GM21786 (cell line): ENCODE measurements at regions not wholly inside any gene's neighbourhood (a gene's known extent, or its start where the extent isn't known, plus 50 kb on each side); places are given as distances from the start of the nearest gene placed in this dataset.

ENCODE experiments used
- ATAC-seq: cut with Tn5 transposase; IDR thresholded peaks from one replicate; pipeline ENCODE4 v1.9.1; 2021; ENCODE audit not compliant: unreplicated experiment

DNA sequence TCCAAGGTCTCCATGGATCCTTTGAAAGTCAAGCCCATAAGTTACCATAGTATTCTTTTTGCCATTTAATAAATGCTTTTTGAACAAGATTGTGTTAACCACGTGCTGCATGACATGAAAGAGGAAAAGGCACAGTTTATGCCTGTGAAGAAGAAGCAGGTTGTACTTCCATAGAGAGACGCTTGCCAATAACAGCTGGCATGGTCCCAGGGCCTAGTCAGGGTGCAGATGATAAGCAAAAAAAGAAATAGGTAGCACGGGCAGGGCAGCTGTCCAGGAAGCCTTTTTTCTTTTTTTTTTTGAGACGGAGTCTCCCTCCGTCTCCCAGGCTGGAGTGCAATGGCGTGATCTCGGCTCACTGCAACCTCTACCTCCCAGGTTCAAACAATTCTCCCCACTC is 71.8 kb upstream of the CLINT1 start:
- no peak for ATAC-seq

DNA sequence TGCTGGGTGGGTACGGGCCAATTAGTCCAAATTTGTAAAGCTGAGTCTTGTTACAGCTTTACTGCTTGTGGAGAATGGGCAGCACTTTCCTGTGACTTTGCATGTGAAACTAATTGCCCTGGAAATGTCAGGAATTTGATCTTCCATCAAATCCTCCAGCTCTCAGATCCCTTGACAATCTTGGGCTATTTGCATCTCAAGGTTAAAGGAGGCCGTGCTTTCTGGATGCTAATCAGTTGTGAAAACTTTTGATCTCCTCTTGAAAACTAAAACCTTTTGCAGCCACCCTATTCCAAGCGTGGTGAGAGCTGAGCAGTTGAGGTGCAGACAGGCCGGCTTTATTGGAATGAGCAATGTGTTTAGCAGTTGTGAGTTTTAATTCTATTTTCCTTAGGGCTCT is 68.0 kb upstream of the CLINT1 start:
- ATAC-seq = no peak

DNA sequence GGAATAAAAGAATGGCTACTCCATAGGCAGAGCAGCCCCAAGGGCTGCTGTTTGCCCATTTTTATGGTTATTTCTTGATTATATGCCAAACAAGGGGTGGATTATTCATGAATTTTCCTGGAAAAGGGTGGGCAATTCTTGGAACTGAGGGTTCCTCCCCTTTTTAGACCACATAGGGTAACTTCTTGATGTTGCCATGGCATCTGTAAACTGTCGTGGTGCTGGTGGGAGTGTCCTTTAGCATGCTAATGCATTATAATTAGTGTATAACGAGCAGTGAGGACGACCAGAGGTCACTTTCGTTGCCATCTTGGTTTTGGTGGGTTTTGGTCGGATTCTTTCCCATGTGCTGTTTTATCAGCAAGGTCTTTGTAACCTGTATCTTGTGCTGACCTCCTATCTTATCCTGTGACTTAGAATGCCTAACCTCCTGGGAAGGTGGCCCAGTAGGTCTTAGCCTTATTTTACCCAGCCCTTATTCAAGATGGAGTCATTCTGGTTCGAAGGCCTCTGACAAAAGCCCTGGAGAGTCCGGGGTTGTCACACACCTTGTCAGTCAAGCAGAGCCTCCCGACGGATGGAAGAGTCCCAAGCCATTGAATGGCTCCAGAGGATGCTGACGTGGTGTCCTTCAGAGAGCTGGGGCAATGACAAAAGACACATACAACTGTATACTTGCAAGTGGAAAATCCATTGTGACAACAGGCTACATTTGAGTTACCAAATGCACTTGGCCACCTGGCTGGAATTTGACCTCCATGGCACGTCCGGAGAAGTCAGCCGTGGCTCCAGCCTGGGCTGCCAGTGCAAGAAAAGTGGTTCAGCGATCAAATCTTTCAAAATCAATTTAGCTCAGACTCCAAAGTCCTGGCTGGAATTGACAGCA is 67.1 kb upstream of the CLINT1 start:
- ATAC-seq = no peak

DNA sequence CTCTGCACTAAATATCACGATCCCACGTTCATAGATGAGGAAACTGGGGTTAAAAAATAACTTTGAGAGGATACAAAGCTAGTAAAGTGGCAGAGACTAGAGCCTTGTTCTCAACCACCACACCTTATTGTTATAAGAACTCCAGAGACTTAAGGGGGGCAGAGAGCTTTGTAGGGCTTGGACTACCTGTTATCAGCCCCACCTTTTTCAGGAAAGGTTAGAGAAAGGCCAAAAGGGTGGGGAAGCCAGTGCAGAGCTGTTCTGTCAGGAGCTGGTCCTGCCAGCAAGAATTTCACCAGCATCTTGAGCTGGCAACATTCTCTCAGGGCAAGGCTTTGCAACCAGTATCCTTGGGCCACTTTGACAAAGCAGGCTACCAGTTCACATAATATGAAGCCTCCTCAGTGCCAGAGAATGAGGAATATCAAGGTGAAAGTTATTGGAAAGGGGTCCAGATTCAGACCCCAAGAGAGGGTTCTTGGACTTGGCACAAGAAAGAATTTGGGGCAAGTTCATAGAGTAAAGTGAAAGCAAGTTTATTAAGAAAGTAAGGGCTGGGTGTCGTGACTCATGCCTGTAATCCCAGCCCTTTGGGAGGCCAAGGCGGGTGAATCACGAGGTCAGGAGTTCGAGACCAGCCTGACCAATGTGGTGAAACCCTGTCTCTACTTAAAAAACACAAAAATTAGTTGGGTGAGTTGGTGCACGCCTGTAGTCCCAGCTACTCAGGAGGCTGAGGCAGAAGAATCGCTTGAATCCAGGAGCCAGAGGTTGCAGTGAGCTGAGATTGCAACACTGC is 66.2 kb upstream of the CLINT1 start:
- ATAC-seq = no peak

DNA sequence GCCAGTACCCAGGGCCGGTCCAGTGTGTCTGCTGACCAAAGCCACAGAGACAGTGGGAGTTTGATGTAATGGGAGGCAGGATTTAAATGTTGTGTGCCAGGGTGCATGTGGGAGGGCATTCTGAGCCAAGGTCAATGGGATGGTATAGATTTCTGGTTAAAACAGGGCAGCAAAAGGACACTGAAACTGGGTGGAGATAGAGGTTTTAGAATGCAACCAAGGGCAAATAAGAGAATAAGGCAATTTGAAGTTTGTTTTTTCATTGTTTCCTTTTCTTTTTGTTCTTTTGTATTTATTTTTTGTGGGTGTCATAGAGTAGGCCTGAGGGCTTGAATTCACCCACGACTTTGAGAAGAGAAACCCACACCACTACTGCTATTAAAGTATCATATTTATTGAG is 65.5 kb upstream of the CLINT1 start:
- no peak for ATAC-seq

DNA sequence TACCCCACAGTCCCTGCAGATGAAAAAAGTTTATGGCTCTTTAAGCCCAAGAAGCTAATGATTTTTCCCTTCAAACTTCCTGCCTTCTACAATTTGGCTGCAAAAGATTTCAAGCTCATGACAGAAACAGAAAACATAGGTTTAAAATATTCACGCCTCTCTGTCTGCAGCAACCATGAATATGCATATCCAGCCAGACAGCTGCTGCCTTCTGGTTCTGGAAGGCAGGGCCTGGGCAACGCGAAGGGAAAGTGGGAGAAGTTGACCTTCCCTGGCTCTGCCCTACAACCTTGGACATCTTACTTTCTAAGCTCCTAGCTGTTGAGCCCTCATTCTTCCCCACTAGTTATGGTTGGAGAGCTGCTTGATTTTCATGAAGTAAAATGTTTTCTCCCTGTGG is 64.8 kb upstream of the CLINT1 start:
- no peak for ATAC-seq

DNA sequence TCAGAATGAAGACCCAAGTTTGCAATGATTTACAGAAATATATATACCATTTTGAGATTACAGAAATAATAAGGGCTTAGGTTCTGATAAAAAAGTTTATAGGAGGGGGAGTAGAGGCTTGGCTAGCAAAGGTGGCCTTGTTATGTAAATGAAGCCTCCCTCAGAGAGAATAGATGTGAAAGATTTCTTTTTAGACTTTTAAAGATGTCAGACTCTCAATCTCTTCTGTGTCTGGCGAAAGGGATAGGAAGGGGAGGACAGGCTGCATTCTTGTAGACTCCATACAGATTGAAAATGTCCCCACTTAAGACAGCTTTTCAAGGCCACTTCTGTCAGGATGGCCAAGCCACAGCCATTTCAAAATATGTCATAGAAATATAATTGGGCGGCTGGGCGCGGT is 63.1 kb upstream of the CLINT1 start:
- ATAC-seq = no peak

DNA sequence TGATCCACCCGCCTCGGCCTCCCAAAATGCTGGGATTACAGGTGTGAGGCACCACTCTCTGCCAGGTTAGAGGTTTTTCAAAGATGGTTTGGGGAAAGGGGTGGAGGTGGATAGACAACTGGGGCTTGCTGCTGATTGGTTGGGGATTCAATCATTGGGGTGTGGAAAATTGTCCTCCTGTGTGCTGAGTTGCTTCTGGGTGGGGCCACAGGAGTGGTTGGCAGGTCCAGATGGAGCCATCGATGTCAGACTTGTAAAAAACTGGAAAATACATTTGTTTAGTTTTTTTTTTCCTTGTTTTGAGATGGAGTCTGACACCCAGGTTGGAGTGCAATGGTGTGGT is 61.9 kb upstream of the CLINT1 start:
- no peak for ATAC-seq

DNA sequence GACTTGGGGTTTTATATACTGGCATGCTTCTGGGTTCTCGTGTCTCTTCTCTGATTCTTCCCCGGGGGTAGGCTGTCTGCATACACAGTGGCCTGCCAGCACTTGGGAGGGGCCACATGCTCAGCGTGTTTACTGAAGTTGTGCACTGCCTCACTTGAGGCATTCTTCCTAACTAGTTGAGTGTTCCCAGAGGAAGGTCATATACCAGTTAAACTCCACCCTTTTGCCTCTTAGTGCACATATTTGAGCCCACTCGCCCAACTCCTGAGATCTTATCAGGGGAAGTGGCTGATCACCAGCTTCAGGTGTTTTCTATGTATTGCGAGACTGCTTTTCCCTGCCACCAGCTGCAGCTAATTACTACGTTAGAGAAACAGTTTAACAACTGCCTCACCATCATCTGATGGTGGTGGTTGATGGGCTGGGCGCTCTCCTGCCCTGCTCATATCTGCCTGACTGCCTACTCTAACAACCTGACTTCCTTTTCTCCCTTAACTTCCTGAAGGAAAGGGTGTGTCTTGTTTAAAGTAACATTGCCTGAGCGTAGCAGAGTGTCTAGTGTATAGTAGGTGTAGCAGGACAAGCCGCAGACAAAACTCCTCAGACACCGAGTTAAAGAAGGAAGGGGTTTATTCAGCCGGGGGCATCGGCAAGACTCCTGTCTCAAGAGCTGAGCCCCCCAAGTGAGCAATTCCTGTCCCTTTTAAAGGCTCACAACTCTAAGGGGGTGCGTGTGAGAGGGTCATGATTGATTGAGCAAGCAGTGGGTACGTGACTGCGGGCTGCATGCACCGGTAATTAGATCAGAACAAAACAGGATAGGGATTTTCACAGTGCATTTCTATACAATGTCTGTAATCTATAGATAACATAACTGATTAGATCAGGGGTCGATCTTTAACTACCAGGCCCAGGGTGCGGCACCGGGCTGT is 60.1 kb upstream of the CLINT1 start:
- ATAC-seq = no peak

DNA sequence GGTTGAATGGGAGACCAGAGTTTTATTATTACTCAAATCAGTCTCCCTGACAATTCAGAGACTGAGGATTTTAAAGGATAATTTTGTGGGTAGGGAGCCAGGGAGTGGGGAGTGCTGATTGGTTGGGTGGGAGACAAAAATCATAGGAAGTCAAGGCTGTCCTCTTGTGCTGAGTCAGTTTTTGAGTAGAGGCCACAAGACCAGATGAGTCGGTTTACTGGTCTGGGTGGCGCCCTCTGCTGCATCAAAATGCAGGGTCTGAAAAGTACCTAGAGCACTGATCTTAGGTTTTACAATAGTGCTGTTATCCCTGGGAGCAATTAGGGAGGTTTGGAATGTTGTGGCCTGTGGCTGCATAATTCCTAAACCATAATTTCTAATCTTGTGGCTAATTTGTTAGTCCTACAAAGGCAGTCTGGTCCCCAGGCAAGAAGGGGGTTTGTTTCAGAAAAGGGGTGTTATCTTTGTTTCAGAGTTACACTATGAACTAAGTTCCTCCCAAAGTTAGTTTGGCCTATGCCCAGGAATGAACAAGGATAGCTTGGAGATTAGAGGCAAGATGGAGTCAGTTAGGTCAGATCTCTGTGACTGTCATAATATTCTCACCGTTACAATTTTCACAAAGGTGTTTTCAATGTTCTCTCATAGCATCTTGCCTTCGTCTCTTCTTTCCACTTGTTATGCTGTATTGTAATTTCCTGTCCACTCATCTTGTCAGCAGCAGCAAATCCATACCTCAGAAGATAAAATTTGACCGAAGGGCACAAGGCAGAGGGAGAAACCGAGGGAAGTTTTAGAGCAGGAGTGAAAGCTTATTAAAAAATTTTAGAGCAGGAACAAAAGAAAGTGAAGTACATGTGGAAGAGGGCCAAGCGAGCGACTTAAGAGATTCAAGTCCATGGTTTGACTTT is 59.2 kb upstream of the CLINT1 start:
- ATAC-seq = peak; percentile 58

DNA sequence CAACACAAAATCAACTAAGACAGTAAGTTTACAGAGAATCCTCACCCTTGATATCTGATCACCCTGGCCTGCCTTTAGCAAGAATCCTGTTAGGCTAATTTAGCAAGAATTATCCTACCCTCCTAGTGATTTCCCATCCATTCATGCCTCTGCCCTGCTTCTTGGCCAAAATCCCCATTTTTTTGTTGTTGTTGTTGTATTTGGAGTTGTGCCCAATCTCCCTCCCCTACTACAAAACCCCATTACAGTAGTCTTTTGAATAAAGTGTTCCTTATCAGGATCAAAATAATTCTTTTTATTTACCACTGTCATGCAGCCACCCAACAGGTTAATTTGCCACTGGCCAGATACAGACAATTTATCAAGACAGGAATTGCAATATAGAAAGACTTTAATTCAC is 58.5 kb upstream of the CLINT1 start:
- ATAC-seq = no peak

DNA sequence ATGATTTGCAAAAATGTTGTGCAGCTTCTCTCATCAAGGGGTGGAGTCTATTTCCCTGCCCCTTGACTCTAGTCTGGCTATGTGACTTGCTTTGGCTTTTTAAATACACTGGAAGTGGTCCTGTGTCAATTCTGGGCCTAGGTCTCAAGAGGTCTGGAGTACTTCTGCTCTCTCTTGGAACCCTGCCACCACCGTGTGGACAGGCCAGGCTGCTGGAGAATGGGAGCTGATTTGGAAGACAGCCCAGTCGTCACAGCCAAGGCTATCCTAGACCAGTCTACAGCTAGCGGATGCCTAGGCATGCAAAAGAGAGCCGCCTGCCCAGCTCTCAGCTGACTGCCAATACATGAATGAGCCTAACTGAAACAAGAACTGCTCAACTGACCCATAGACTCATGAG is 56.7 kb upstream of the CLINT1 start:
- no peak for ATAC-seq

DNA sequence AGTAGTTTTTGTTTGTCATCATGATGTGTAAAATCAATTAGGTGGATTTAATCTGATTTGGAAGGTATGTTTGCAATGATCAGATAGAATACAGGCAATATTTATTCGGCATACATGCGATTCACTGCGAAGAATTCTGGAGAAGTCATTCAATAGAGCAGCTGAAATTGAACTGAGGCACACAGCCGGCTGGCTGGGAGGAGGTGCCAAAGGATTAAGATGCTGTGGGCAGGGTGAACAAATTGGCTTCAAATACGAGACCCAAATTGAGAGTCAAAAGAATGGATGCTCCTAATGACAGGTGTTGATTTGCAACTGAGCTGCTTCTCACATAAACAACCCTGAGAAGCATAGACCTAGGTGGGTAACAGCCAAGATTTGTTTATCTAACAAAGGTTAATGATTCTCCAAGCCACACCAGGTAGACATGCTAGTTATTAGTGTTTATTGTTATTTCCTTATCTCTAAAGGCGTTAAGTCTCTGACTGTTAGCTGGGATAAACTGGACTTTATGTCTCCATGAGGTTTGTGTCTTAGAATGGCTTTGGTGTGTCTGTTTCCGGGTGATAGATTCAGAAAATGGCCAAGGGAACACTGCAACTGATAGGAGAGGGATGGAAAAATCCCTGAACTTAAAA is 55.3 kb upstream of the CLINT1 start:
- ATAC-seq = no peak

DNA sequence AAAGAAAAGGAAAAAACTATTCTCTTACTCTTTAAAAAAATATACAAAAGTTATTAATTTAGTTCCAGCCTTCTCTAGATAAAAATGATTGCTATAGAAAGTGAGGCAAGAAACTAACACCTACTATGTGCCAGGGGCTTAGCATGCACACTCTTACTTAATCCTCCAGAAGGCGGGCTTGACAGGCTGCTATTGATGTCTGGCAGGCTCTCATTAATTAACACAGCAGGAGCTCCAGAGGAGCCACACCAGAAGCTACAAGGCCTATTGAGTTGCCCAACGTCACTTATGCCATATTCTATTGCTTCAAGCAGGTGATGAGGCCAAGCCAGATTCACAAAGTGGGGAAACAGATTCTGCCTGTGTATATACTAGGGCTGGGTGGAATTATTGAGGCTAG is 54.6 kb upstream of the CLINT1 start:
- no peak for ATAC-seq

DNA sequence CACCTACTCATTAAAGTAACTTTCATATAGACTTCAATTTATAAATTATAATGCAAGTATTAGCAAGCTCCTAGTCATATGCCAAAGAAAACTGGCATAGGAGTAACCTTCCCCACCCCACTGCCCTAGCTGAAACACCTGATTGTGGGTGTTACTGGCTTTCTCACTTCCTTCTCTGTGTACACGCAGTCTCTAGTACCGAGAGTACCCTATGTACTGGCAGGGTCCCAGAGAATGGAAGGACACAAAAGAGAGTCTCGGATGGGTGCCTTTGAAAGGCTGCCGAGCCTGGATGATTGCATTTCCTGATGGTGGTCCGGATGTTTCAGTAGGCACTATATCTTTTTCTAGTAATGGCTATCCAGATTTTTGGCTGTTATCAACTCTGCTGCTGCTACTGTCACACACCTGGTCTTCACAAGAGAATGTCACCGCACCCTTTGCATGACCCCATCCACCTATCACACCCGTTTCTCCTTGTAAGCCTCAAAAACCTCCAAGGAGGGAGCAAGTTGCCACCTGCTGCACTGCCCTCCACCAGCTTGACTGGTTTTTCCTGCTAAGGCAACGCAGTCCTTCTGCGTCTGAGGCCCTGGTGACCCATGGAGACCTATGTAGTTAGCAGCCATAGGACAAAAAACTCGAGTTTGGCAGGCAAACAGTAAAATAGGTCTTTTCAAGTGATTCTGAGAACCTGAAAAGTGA is 53.8 kb upstream of the CLINT1 start:
- ATAC-seq = peak; percentile 97

DNA sequence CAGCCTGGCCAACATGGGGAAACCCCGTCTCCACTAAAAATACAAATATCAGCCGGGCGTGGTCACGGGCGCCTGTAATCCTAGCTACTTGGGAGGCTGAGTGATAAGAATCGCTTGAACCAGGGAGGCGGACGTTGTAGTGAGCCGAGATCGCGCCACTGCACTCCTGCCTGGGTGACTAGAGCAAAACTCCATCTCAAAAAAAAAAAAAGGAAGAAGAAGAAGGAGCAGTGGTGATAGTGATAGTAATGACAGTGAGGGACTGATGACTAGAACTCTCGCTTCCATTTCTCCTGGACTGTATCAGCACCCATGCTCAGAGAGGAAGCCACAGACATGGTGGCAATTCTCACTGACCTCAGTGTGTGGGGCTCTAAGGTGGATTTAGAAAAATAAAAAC is 52.6 kb upstream of the CLINT1 start:
- ATAC-seq = no peak
